ENCODE measurements at regions not wholly inside any gene's neighbourhood (a gene's known extent, or its start where the extent isn't known, plus 50 kb on each side); places are given as distances from the start of the nearest gene placed in this dataset.

GRCh38 chr9:69955536-69956355, 87.9 kb upstream of the MAMDC2 start:
- DNase-seq, result no peak

- DNase-seq, result no peak
Measured at GRCh38 chr9:69961843-69962242, 81.8 kb upstream of the MAMDC2 start.

GRCh38 chr9:69963803-69964202, 79.8 kb upstream of the MAMDC2 start:
- DNase-seq, result no peak

- no peak for DNase-seq
Measured at GRCh38 chr9:69964446-69964845, 79.2 kb upstream of the MAMDC2 start.

GRCh38 chr9:69965416-69966145, 78.1 kb upstream of the MAMDC2 start:
- no peak for DNase-seq

- no peak for DNase-seq
Measured at GRCh38 chr9:69967344-69967743, 76.3 kb upstream of the MAMDC2 start.

- no peak for DNase-seq
Measured at GRCh38 chr9:69970001-69970533, 73.6 kb upstream of the MAMDC2 start.

GRCh38 chr9:69971643-69972449, 71.8 kb upstream of the MAMDC2 start:
- peak; percentile 76 for DNase-seq

- DNase-seq, result no peak
Measured at GRCh38 chr9:69975681-69976080, 68.0 kb upstream of the MAMDC2 start.

GRCh38 chr9:69976152-69976551, 67.5 kb upstream of the MAMDC2 start:
- DNase-seq, result no peak

GRCh38 chr9:69980041-69980440, 63.6 kb upstream of the MAMDC2 start:
- no peak for DNase-seq

- no peak for DNase-seq
Measured at GRCh38 chr9:69980591-69980990, 63.1 kb upstream of the MAMDC2 start.

- DNase-seq, result no peak
Measured at GRCh38 chr9:69981686-69982445, 61.8 kb upstream of the MAMDC2 start.

- no peak for DNase-seq
Measured at GRCh38 chr9:69984831-69985230, 58.8 kb upstream of the MAMDC2 start.

GRCh38 chr9:69985971-69986370, 57.7 kb upstream of the MAMDC2 start:
- no peak for DNase-seq

GRCh38 chr9:69986970-69987369, 56.7 kb upstream of the MAMDC2 start:
- no peak for DNase-seq

- no peak for DNase-seq
Measured at GRCh38 chr9:69987457-69987856, 56.2 kb upstream of the MAMDC2 start.

- no peak for DNase-seq
Measured at GRCh38 chr9:69993110-69993509, 50.5 kb upstream of the MAMDC2 start.
